H1 (cell line): ENCODE measurements at regions not wholly inside any gene's neighbourhood (a gene's known extent, or its start where the extent isn't known, plus 50 kb on each side); places are given as distances from the start of the nearest gene placed in this dataset.

Experiments used
- CTCF ChIA-PET: fragments of 300-600 bp; sonication (Branson Sonifier 250); formaldehyde crosslinking; loops from one replicate; lab custom pipeline; 2021; ENCODE audit not compliant: partially characterized antibody; lab: Charles Lee
- POLR2A ChIA-PET: fragments of 300-600 bp; sonication (Branson Sonifier 250); formaldehyde crosslinking; loops from one replicate; lab custom pipeline; 2021; ENCODE audit warnings: inconsistent platforms; ENCODE audit not compliant: partially characterized antibody; lab: Charles Lee
- DNase-seq, 2 experiments: peaks; one replicate each; pipeline versions ENCODE4 v3.0.0 to v3.0.0-alpha.2; 2010 to 2022; ENCODE audit warnings: low spot score in 2 of 2, low read depth in 1 of 2, mixed read lengths in 1 of 2
- FAIRE-seq: peaks from 2 replicates; lab custom pipeline; 2011; peaks lifted over from hg19 to GRCh38; lab: Jason Lieb, UNC
- H2AFZ ChIP-seq: 2 replicates; pipeline ENCODE4 v1.8.1; 2012; ENCODE audit warnings: low read length, inconsistent platforms
- H2AK5ac ChIP-seq: 2 replicates; pipeline ENCODE4 v1.6.1; 2013; ENCODE audit warnings: low read depth, low read length
- H2BK120ac ChIP-seq: replicated peaks from 2 replicates; pipeline ENCODE3; 2013; ENCODE audit warnings: low read depth, low read length, inconsistent platforms
- H2BK12ac ChIP-seq: 2 replicates; pipeline ENCODE4 v1.6.1; 2013; ENCODE audit warnings: low read depth, low read length
- H2BK15ac ChIP-seq: 2 replicates; pipeline ENCODE4 v1.6.1; 2013; ENCODE audit warnings: low read length
- H2BK20ac ChIP-seq: 2 replicates; pipeline ENCODE4 v1.6.1; 2013; ENCODE audit warnings: low read length
- H2BK5ac ChIP-seq: 2 replicates; pipeline ENCODE4 v1.6.1; 2013; ENCODE audit warnings: low read depth, low read length
- H3K14ac ChIP-seq: 2 replicates; pipeline ENCODE4 v1.6.1; 2013; ENCODE audit warnings: inconsistent platforms; ENCODE audit not compliant: insufficient read length
- H3K18ac ChIP-seq: 2 replicates; pipeline ENCODE4 v1.6.1; 2013; ENCODE audit warnings: low read length; ENCODE audit errors: extremely low read depth
- H3K23ac ChIP-seq: 2 replicates; pipeline ENCODE4 v1.6.1; 2013; ENCODE audit warnings: inconsistent platforms; ENCODE audit not compliant: insufficient read length
- H3K23me2 ChIP-seq: 2 replicates; pipeline ENCODE4 v1.6.1; 2013; ENCODE audit warnings: low read depth, low read length
- H3K27ac ChIP-seq: 2 replicates; pipeline ENCODE4 v1.6.1; 2011; ENCODE audit warnings: low read depth, low read length, inconsistent platforms
- H3K27me3 ChIP-seq, 4 experiments: replicated peaks in 1 of 4; 1 replicate in 1 of 4; 2 replicates in 3 of 4; pipeline versions ENCODE4 v1.6.1 to v1.8.1; 2011 to 2013; ENCODE audit warnings: low read length in 3 of 4, mild to moderate bottlenecking in 3 of 4, inconsistent platforms in 2 of 4, mixed read lengths in 2 of 4, moderate library complexity in 1 of 4; ENCODE audit not compliant: control insufficient read depth in 3 of 4, insufficient read depth in 3 of 4; ENCODE audit errors: extremely low read depth in 1 of 4
- H3K36me3 ChIP-seq, 4 experiments: 2 replicates each; pipeline versions ENCODE4 v1.6.1 to v1.8.1; 2011 to 2013; ENCODE audit warnings: mild to moderate bottlenecking in 4 of 4, low read length in 3 of 4, moderate library complexity in 2 of 4, control low read depth in 1 of 4, inconsistent platforms in 1 of 4; ENCODE audit not compliant: insufficient read depth in 4 of 4, control insufficient read depth in 2 of 4
- H3K4ac ChIP-seq: replicated peaks from 2 replicates; pipeline ENCODE3; 2013; ENCODE audit warnings: low read length, low read depth, mixed read lengths, inconsistent platforms; ENCODE audit not compliant: insufficient read length
- H3K4me1 ChIP-seq, 4 experiments: replicated peaks in 1 of 4; 1 replicate in 1 of 4; 2 replicates in 3 of 4; pipeline versions ENCODE4 v1.6.1 to v1.8.1; 2011 to 2013; ENCODE audit warnings: low read length in 3 of 4, inconsistent platforms in 2 of 4, mixed read lengths in 1 of 4; ENCODE audit not compliant: insufficient read depth in 4 of 4, control insufficient read depth in 3 of 4
- H3K4me2 ChIP-seq, 2 experiments: 2 replicates each; pipeline versions ENCODE4 v1.6.1 to v1.8.1; 2011 to 2013; ENCODE audit warnings: low read depth in 2 of 2, low read length in 2 of 2, control low read depth in 1 of 2, inconsistent platforms in 1 of 2, mild to moderate bottlenecking in 1 of 2; ENCODE audit not compliant: insufficient read depth in 1 of 2
- H3K4me3 ChIP-seq, 4 experiments: fragments of 200-600, 300-600 bp in 1 of 4; sonication (generic), shearing (Covaris generic), sonication (Bioruptor Twin) in 1 of 4; 2 replicates each; pipeline versions ENCODE4 v1.5.1 to v1.8.1; 2011 to 2016; ENCODE audit warnings: low read length in 4 of 4, low read depth in 3 of 4, control low read depth in 2 of 4, inconsistent platforms in 2 of 4, mild to moderate bottlenecking in 2 of 4, mixed read lengths in 1 of 4, moderate library complexity in 1 of 4; ENCODE audit not compliant: insufficient read depth in 2 of 4; ENCODE audit errors: extremely low read depth in 1 of 4
- H3K56ac ChIP-seq: replicated peaks from 2 replicates; pipeline ENCODE3; 2013; ENCODE audit warnings: low read depth, mild to moderate bottlenecking, mixed read lengths, low read length, inconsistent platforms; ENCODE audit not compliant: insufficient read length
- H3K79me1 ChIP-seq: 2 replicates; pipeline ENCODE4 v1.6.1; 2013; ENCODE audit warnings: low read depth, low read length, control low read depth
- H3K79me2 ChIP-seq, 2 experiments: 2 replicates each; pipeline versions ENCODE4 v1.6.1 to v1.8.1; 2012 to 2013; ENCODE audit warnings: low read length in 2 of 2, mild to moderate bottlenecking in 2 of 2, inconsistent platforms in 1 of 2; ENCODE audit not compliant: insufficient read depth in 2 of 2, control insufficient read depth in 1 of 2
- H3K9ac ChIP-seq, 4 experiments: replicated peaks in 1 of 4; 1 replicate in 1 of 4; 2 replicates in 3 of 4; pipeline versions ENCODE4 v1.6.1 to v1.8.1; 2011 to 2013; ENCODE audit warnings: low read depth in 3 of 4, low read length in 3 of 4, control low read depth in 2 of 4, mild to moderate bottlenecking in 2 of 4, moderate library complexity in 2 of 4, inconsistent platforms in 1 of 4; ENCODE audit errors: extremely low read depth in 1 of 4
- H3K9me3 ChIP-seq, 2 experiments: 2 replicates each; pipeline versions ENCODE4 v1.6.1 to v1.8.1; 2012 to 2013; ENCODE audit warnings: mild to moderate bottlenecking in 2 of 2, moderate library complexity in 2 of 2, control low read depth in 1 of 2, inconsistent platforms in 1 of 2, low read depth in 1 of 2, low read length in 1 of 2, mixed read lengths in 1 of 2; ENCODE audit not compliant: insufficient read depth in 2 of 2
- H4K20me1 ChIP-seq, 2 experiments: replicated peaks in 1 of 2; 2 replicates each; pipeline versions ENCODE3 to v1.8.1; 2011 to 2013; ENCODE audit warnings: inconsistent platforms in 2 of 2, low read length in 2 of 2, mild to moderate bottlenecking in 1 of 2; ENCODE audit not compliant: insufficient read depth in 2 of 2, control insufficient read depth in 1 of 2
- H4K5ac ChIP-seq: 2 replicates; pipeline ENCODE4 v1.6.1; 2013; ENCODE audit warnings: low read length, low read depth, mixed read lengths, inconsistent platforms; ENCODE audit not compliant: insufficient read length
- H4K8ac ChIP-seq: 2 replicates; pipeline ENCODE4 v1.8.0; 2013; ENCODE audit warnings: mild to moderate bottlenecking, moderate library complexity, low read length, inconsistent platforms; ENCODE audit not compliant: insufficient read depth; ENCODE audit errors: extremely low read depth
- H4K91ac ChIP-seq: replicated peaks from 2 replicates; pipeline ENCODE3; 2013; ENCODE audit warnings: low read length, mixed read lengths, inconsistent platforms; ENCODE audit not compliant: insufficient read length
- BCL11A ChIP-seq, 2 experiments: IDR thresholded peaks; one replicate each; pipeline ENCODE4 v1.6.1; 2011; ENCODE audit warnings: low read depth in 2 of 2, low read length in 2 of 2, mild to moderate bottlenecking in 2 of 2
- BRCA1 ChIP-seq: IDR thresholded peaks from 2 replicates; pipeline ENCODE4 v1.6.1; 2012; ENCODE audit warnings: low read depth, low read length, improper control_type of control experiment
- E2F6 ChIP-seq: IDR thresholded peaks from 2 replicates; pipeline ENCODE4 v1.6.1; 2012; ENCODE audit warnings: inconsistent platforms
- FOSL1 ChIP-seq: IDR thresholded peaks from 2 replicates; pipeline ENCODE4 v1.6.1; 2011; ENCODE audit warnings: mild to moderate bottlenecking, low read depth, low read length, moderate library complexity; ENCODE audit not compliant: insufficient read depth
- HDAC6 ChIP-seq: IDR thresholded peaks from one replicate; pipeline ENCODE4 v1.7.1; 2012; ENCODE audit warnings: low read depth, mild to moderate bottlenecking, inconsistent platforms, low read length, moderate library complexity
- NRF1 ChIP-seq: IDR thresholded peaks from 2 replicates; pipeline ENCODE4 v1.6.1; 2011; ENCODE audit warnings: mild to moderate bottlenecking, low read depth, low read length, improper control_type of control experiment
- WGBS, 2 experiments: shearing (Covaris generic) in 1 of 2; methylation state at CpG; one replicate each; pipeline versions ENCODE4 v1.1.6 to v1.1.7; 2013 to 2015; ENCODE audit warnings: low lambda C conversion rate in 2 of 2, mixed read lengths in 2 of 2, inconsistent platforms in 1 of 2, low coverage in 1 of 2, missing lambda C conversion rate in 1 of 2; ENCODE audit not compliant: insufficient replicate concordance in 2 of 2, insufficient coverage in 1 of 2, insufficient read length in 1 of 2; ENCODE audit errors: extremely low coverage in 1 of 2, missing lambda C conversion rate in 1 of 2; 5-methylcytosine and 5-hydroxymethylcytosine counted together

- H3K18ac ChIP-seq: no peak overlapping the region
- WGBS, 2 experiments: 91% methylated on average over 7 of the region's 7 CpGs; no CpG with 5 or more reads in 1 of the 2 experiments
- no peak overlapping the region for H3K27ac ChIP-seq
- no peak overlapping the region for H4K5ac ChIP-seq
- no peaks in the 10 kb centered on the region for H4K20me1 ChIP-seq
- H3K14ac ChIP-seq: no peak overlapping the region
- no peak overlapping the region for H2AFZ ChIP-seq
- no peak overlapping the region for H3K23ac ChIP-seq
- no peak overlapping the region for H4K8ac ChIP-seq
- no peak overlapping the region for H3K4me3 ChIP-seq
- H3K23me2 ChIP-seq: no peaks in the 10 kb centered on the region
- no peak for DNase-seq
- no peak overlapping the region for H3K4ac ChIP-seq
- no peak overlapping the region for H3K4me2 ChIP-seq
- H2BK20ac ChIP-seq: no peak overlapping the region
- H2AK5ac ChIP-seq: no peak overlapping the region
- no peaks in the 10 kb centered on the region for H3K79me1 ChIP-seq
- H3K56ac ChIP-seq: no peak overlapping the region
- FAIRE-seq: no peak
- no peaks in the 10 kb centered on the region for H3K27me3 ChIP-seq
- TF ChIP-seq HDAC6 (no peak), FOSL1 (no peak), E2F6 (no peak), BCL11A (IDR thresholded peaks at IDR 0.05; ENCODE audit: low read depth in 2 of 2, low read length in 2 of 2) (no peak), NRF1 (no peak), BRCA1 (no peak)
- TF ChIP-seq, all 59 proteins: peak for 0
- Histone ChIP-seq H3K4me1 (no peaks in the 10 kb centered on the region), H4K91ac (no peak overlapping the region), H2BK5ac (no peak overlapping the region), H3K9ac (no peak overlapping the region), H3K79me2 (no peaks in the 10 kb centered on the region), H2BK12ac (no peak overlapping the region), H3K36me3 (no peaks in the 10 kb centered on the region), H2BK120ac (no peak overlapping the region), H3K9me3 (no peaks in the 10 kb centered on the region), H2BK15ac (no peak overlapping the region)
- POLR2A ChIA-PET: no interaction called here
- CTCF ChIA-PET: interaction anchor here (0.6 to 1.0 kb wide), 4 partner anchors 13 to 39 kb away, joined by 3 read pairs; no protein-coding TSS in a partner anchor
Observed at GRCh38 chr1:244197851-244198375, 146.8 kb downstream of the ZBTB18 start.
